ENCODE measurements at regions not wholly inside any gene's neighbourhood (a gene's known extent, or its start where the extent isn't known, plus 50 kb on each side); places are given as distances from the start of the nearest gene placed in this dataset.

GRCh38 chr6:40172272-40172671 lies 238.0 kb upstream of the MOCS1 start:
- H3K9ac ChIP-seq (ENCODE audit: low read depth, low read length) = no peak overlapping the region
- no peak overlapping the region for H3K4me3 ChIP-seq (ENCODE audit: low read depth, low read length)
- H3K9me3 ChIP-seq (ENCODE audit: control insufficient read depth, insufficient read depth, low read length) = no peaks in the 10 kb centered on the region
- H3K4me1 ChIP-seq (ENCODE audit: control insufficient read depth, insufficient read depth, low read length) = peaks cover 2% of the 10 kb centered on the region; the same call in 1 of the 2 replicates
- H3K27ac ChIP-seq (ENCODE audit: low read depth, low read length) = no peak overlapping the region
- no peaks in the 10 kb centered on the region for H3K27me3 ChIP-seq (ENCODE audit: control insufficient read depth, insufficient read depth, low read length)
- H3K36me3 ChIP-seq (ENCODE audit: control insufficient read depth, insufficient read depth, low read length) = no peaks in the 10 kb centered on the region

DNA sequence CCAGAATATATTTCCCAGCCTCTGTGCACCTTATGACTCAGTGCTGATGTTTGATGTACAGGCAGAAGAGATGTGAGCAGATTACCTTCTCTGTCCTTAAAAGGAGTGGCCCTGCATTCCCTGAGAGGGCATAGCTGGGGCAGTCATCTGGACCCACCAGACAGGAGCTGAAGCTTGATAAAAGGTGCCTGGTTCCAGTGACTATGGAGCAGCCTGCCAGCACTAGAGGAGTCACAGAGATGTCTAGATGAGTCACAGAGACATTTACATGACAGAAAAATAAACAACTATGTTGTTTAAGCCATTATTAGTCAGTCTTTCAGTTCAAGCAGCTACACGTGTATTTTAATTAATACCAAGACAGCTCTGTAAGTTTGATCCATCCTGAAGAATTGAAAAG lies 237.1 kb upstream of the MOCS1 start:
- Histone ChIP-seq H3K9ac (ENCODE audit: low read depth, low read length) (no peak overlapping the region), H3K4me1 (ENCODE audit: control insufficient read depth, insufficient read depth, low read length) (no peaks in the 10 kb centered on the region), H3K27me3 (ENCODE audit: control insufficient read depth, insufficient read depth, low read length) (no peaks in the 10 kb centered on the region), H3K9me3 (ENCODE audit: control insufficient read depth, insufficient read depth, low read length) (no peaks in the 10 kb centered on the region), H3K4me3 (ENCODE audit: low read depth, low read length) (no peak overlapping the region), H3K27ac (ENCODE audit: low read depth, low read length) (no peak overlapping the region), H3K36me3 (ENCODE audit: control insufficient read depth, insufficient read depth, low read length) (no peaks in the 10 kb centered on the region)

GRCh38 chr6:40170856-40171255 lies 236.6 kb upstream of the MOCS1 start:
- Histone ChIP-seq H3K4me1 (ENCODE audit: control insufficient read depth, insufficient read depth, low read length) (no peaks in the 10 kb centered on the region), H3K36me3 (ENCODE audit: control insufficient read depth, insufficient read depth, low read length) (no peaks in the 10 kb centered on the region), H3K27me3 (ENCODE audit: control insufficient read depth, insufficient read depth, low read length) (no peaks in the 10 kb centered on the region), H3K27ac (ENCODE audit: low read depth, low read length) (no peak overlapping the region), H3K4me3 (ENCODE audit: low read depth, low read length) (no peak overlapping the region), H3K9me3 (ENCODE audit: control insufficient read depth, insufficient read depth, low read length) (no peaks in the 10 kb centered on the region), H3K9ac (ENCODE audit: low read depth, low read length) (no peak overlapping the region)

GRCh38 chr6:40169878-40170277 lies 235.6 kb upstream of the MOCS1 start:
- Histone ChIP-seq H3K9ac (ENCODE audit: low read depth, low read length) (no peak overlapping the region), H3K4me1 (ENCODE audit: control insufficient read depth, insufficient read depth, low read length) (no peaks in the 10 kb centered on the region), H3K9me3 (ENCODE audit: control insufficient read depth, insufficient read depth, low read length) (no peaks in the 10 kb centered on the region), H3K4me3 (ENCODE audit: low read depth, low read length) (no peak overlapping the region), H3K27ac (ENCODE audit: low read depth, low read length) (no peak overlapping the region), H3K27me3 (ENCODE audit: control insufficient read depth, insufficient read depth, low read length) (no peaks in the 10 kb centered on the region), H3K36me3 (ENCODE audit: control insufficient read depth, insufficient read depth, low read length) (no peaks in the 10 kb centered on the region)

GRCh38 chr6:40166963-40167362 lies 232.7 kb upstream of the MOCS1 start:
- H3K9ac ChIP-seq (ENCODE audit: low read depth, low read length) = no peak overlapping the region
- no peaks in the 10 kb centered on the region for H3K9me3 ChIP-seq (ENCODE audit: control insufficient read depth, insufficient read depth, low read length)
- H3K36me3 ChIP-seq (ENCODE audit: control insufficient read depth, insufficient read depth, low read length) = no peaks in the 10 kb centered on the region
- H3K4me3 ChIP-seq (ENCODE audit: low read depth, low read length) = no peak overlapping the region
- no peak overlapping the region for H3K27ac ChIP-seq (ENCODE audit: low read depth, low read length)
- no peaks in the 10 kb centered on the region for H3K27me3 ChIP-seq (ENCODE audit: control insufficient read depth, insufficient read depth, low read length)
- no peaks in the 10 kb centered on the region for H3K4me1 ChIP-seq (ENCODE audit: control insufficient read depth, insufficient read depth, low read length)

DNA sequence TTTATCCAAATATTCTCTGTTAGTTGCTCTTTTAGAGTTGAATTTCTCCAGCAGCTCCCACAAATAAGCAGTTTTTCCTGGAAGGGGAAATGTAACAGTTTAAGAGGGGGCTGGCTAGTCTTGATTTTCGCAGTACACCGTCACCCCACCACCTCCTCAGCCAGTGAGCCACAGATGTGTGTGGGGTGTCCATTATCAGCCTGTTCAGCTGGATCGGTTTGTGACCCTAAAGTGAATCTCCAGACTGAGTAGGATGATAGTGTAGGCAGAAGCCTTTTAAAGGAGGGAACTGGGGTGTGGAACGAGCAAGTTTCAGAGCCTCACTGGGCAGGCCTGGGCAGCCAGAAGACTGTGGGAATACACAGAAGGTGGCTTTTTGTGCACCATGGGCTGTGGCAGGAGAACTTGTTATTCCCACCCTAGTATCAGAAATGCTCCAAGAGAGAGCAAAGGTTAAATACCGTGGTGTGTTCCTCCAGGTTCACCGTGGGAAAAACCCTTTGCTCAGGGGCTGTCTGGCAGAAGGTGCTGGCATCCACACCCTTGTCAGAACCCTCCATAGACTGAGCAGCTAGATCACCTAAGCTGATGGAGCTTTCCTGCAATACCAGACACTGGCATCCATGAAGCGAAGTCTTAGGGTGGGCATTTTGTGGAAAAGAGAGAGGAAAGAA lies 230.9 kb upstream of the MOCS1 start:
- no peaks in the 10 kb centered on the region for H3K27me3 ChIP-seq (ENCODE audit: control insufficient read depth, insufficient read depth, low read length)
- H3K27ac ChIP-seq (ENCODE audit: low read depth, low read length) = no peak overlapping the region
- H3K9me3 ChIP-seq (ENCODE audit: control insufficient read depth, insufficient read depth, low read length) = no peaks in the 10 kb centered on the region
- no peak overlapping the region for H3K9ac ChIP-seq (ENCODE audit: low read depth, low read length)
- no peaks in the 10 kb centered on the region for H3K4me1 ChIP-seq (ENCODE audit: control insufficient read depth, insufficient read depth, low read length)
- H3K36me3 ChIP-seq (ENCODE audit: control insufficient read depth, insufficient read depth, low read length) = no peaks in the 10 kb centered on the region
- H3K4me3 ChIP-seq (ENCODE audit: low read depth, low read length) = no peak overlapping the region

DNA sequence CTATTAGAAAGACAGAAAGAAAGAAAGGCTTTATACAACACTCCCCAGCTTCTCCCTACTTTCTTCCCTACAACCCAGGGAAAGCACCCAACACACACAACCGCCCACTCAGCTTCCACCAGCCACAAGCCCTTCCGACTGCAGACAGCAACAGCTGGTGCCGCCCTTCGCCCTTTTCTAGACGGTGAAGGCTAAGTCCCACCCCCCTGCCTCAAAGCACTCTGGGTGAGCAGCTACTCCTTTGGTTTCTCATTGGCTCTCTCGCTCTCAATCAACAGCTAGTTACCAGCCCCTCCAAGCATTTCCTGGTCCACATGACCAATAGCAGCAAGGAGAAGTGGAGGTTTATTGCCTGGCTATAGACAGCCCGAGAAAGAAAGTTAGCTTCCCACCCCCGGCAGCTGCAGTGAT lies 230.1 kb upstream of the MOCS1 start:
- no peak overlapping the region for H3K27ac ChIP-seq (ENCODE audit: low read depth, low read length)
- no peak overlapping the region for H3K4me3 ChIP-seq (ENCODE audit: low read depth, low read length)
- no peak overlapping the region for H3K9ac ChIP-seq (ENCODE audit: low read depth, low read length)
- H3K27me3 ChIP-seq (ENCODE audit: control insufficient read depth, insufficient read depth, low read length) = no peaks in the 10 kb centered on the region
- H3K9me3 ChIP-seq (ENCODE audit: control insufficient read depth, insufficient read depth, low read length) = no peaks in the 10 kb centered on the region
- H3K36me3 ChIP-seq (ENCODE audit: control insufficient read depth, insufficient read depth, low read length) = no peaks in the 10 kb centered on the region
- H3K4me1 ChIP-seq (ENCODE audit: control insufficient read depth, insufficient read depth, low read length) = no peaks in the 10 kb centered on the region

DNA sequence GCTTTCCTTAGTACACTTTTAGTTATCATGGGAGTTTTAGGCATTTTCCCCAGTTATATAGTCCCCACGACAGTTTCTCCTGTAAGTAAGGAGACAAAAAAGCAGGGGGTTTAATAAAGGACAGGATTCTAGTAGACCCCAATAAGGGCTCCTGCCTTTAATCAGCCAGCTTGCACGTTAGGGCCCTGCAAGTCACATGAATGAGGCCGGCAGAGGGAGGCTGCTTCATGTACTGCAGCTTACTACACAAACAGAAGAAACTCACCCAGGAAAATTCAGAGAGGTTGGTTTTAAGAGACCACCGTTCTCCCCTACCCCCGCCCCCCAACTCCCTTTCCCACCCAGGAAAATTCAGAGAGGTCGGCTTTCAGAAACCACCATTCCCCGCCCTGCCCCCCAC lies 229.7 kb upstream of the MOCS1 start:
- no peak overlapping the region for H3K27ac ChIP-seq (ENCODE audit: low read depth, low read length)
- H3K4me3 ChIP-seq (ENCODE audit: low read depth, low read length) = no peak overlapping the region
- H3K9me3 ChIP-seq (ENCODE audit: control insufficient read depth, insufficient read depth, low read length) = no peaks in the 10 kb centered on the region
- H3K27me3 ChIP-seq (ENCODE audit: control insufficient read depth, insufficient read depth, low read length) = no peaks in the 10 kb centered on the region
- no peaks in the 10 kb centered on the region for H3K36me3 ChIP-seq (ENCODE audit: control insufficient read depth, insufficient read depth, low read length)
- H3K4me1 ChIP-seq (ENCODE audit: control insufficient read depth, insufficient read depth, low read length) = no peaks in the 10 kb centered on the region
- H3K9ac ChIP-seq (ENCODE audit: low read depth, low read length) = no peak overlapping the region

- Histone ChIP-seq H3K27ac (ENCODE audit: low read depth, low read length) (no peak overlapping the region), H3K4me1 (ENCODE audit: control insufficient read depth, insufficient read depth, low read length) (no peaks in the 10 kb centered on the region), H3K4me3 (ENCODE audit: low read depth, low read length) (no peak overlapping the region), H3K27me3 (ENCODE audit: control insufficient read depth, insufficient read depth, low read length) (no peaks in the 10 kb centered on the region), H3K9ac (ENCODE audit: low read depth, low read length) (no peak overlapping the region), H3K36me3 (ENCODE audit: control insufficient read depth, insufficient read depth, low read length) (no peaks in the 10 kb centered on the region), H3K9me3 (ENCODE audit: control insufficient read depth, insufficient read depth, low read length) (no peaks in the 10 kb centered on the region; the same call in 1 of the 2 replicates)
Observed at GRCh38 chr6:40162074-40162473, 227.8 kb upstream of the MOCS1 start.

DNA sequence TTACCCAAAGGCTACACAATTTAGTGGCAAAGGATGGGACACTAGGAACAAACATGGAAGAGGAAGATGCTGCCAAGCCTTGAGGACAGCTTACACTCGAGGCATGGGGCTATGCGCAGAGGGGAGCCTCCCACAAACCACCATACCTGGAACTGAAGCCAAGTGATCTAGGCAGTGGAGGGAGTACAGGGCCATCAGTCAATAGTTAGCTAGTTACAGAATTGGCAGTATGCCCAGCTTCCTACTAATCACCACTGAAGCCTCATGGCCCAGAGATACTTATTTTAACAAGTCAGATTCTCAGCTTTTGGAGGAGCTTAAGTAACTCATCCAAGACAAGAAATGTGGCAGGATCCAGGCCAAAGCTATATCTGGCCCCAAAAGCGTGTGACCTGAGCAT lies 226.6 kb upstream of the MOCS1 start:
- Histone ChIP-seq H3K27ac (ENCODE audit: low read depth, low read length) (no peak overlapping the region), H3K9ac (ENCODE audit: low read depth, low read length) (no peak overlapping the region), H3K9me3 (ENCODE audit: control insufficient read depth, insufficient read depth, low read length) (no peaks in the 10 kb centered on the region; the same call in 1 of the 2 replicates), H3K36me3 (ENCODE audit: control insufficient read depth, insufficient read depth, low read length) (no peaks in the 10 kb centered on the region), H3K4me1 (ENCODE audit: control insufficient read depth, insufficient read depth, low read length) (no peaks in the 10 kb centered on the region), H3K27me3 (ENCODE audit: control insufficient read depth, insufficient read depth, low read length) (no peaks in the 10 kb centered on the region), H3K4me3 (ENCODE audit: low read depth, low read length) (no peak overlapping the region)

DNA sequence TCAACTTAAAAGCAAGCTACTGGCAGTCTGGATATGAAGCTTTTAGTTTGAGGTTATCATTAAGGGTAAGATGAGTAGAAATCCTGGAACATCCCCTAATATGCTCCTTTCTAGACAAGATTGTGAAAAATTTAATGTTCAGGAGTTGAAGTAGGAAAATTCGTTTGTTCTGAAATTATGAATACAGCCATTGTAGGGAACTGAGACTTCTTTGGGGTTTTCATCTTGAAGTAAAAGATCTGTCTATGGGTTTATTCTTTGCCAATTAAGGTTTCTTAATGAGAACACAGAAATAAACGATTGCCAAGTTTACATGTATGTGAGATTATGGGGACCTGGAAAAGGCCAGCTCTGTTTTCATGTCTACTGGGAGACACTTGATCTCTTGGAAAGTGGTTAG lies 225.6 kb upstream of the MOCS1 start:
- no peaks in the 10 kb centered on the region for H3K36me3 ChIP-seq (ENCODE audit: control insufficient read depth, insufficient read depth, low read length)
- no peak overlapping the region for H3K4me3 ChIP-seq (ENCODE audit: low read depth, low read length)
- no peaks in the 10 kb centered on the region for H3K4me1 ChIP-seq (ENCODE audit: control insufficient read depth, insufficient read depth, low read length)
- no peaks in the 10 kb centered on the region for H3K27me3 ChIP-seq (ENCODE audit: control insufficient read depth, insufficient read depth, low read length)
- no peak overlapping the region for H3K27ac ChIP-seq (ENCODE audit: low read depth, low read length)
- H3K9me3 ChIP-seq (ENCODE audit: control insufficient read depth, insufficient read depth, low read length) = no peaks in the 10 kb centered on the region; the same call in 1 of the 2 replicates
- H3K9ac ChIP-seq (ENCODE audit: low read depth, low read length) = no peak overlapping the region
